ENCODE measurements at regions not wholly inside any gene's neighbourhood (a gene's known extent, or its start where the extent isn't known, plus 50 kb on each side); places are given as distances from the start of the nearest gene placed in this dataset.

- Mint-ChIP-seq H3K4me1 (peaks cover under 1% of the 10 kb centered on the region), H3K27ac (no peak overlapping the region), H3K9me3 (no peaks in the 10 kb centered on the region), H3K27me3 (no peaks in the 10 kb centered on the region), H3K36me3 (peaks cover 8% of the 10 kb centered on the region), H3K4me3 (no peak overlapping the region)
- ATAC-seq (ENCODE audit: low read depth) (no peak), DNase-seq (ENCODE audit: low spot score in 2 of 2) (no peak)
These were observed 54.6 kb upstream of the EOLA2 start for GRCh38 chrX:149992918-149993317.

- Mint-ChIP-seq H3K36me3 (peaks cover 8% of the 10 kb centered on the region), H3K9me3 (no peaks in the 10 kb centered on the region), H3K4me3 (no peak overlapping the region), H3K27me3 (no peaks in the 10 kb centered on the region), H3K4me1 (no peaks in the 10 kb centered on the region), H3K27ac (no peak overlapping the region)
- DNase-seq (ENCODE audit: low spot score in 2 of 2), result no peak
- ATAC-seq (ENCODE audit: low read depth), result no peak
These were observed 55.7 kb upstream of the EOLA2 start for GRCh38 chrX:149993989-149994388.

- H3K9me3 Mint-ChIP-seq, result no peaks in the 10 kb centered on the region
- no peaks in the 10 kb centered on the region for H3K27me3 Mint-ChIP-seq
- H3K4me3 Mint-ChIP-seq, result no peak overlapping the region
- DNase-seq (ENCODE audit: low spot score in 2 of 2), result no peak
- ATAC-seq (ENCODE audit: low read depth), result no peak
- H3K4me1 Mint-ChIP-seq, result no peaks in the 10 kb centered on the region
- peaks cover 8% of the 10 kb centered on the region for H3K36me3 Mint-ChIP-seq
- no peak overlapping the region for H3K27ac Mint-ChIP-seq
These were observed 58.2 kb upstream of the EOLA2 start for GRCh38 chrX:149996515-149996914.

GRCh38 chrX:150005027-150005426 lies 66.7 kb upstream of the EOLA2 start:
- H3K36me3 Mint-ChIP-seq, result peaks cover 3% of the 10 kb centered on the region
- H3K27me3 Mint-ChIP-seq, result no peaks in the 10 kb centered on the region
- H3K4me1 Mint-ChIP-seq, result peaks cover 2% of the 10 kb centered on the region
- ATAC-seq (ENCODE audit: low read depth) (no peak), DNase-seq (ENCODE audit: low spot score in 2 of 2) (no peak)
- H3K4me3 Mint-ChIP-seq, result no peak overlapping the region
- no peak overlapping the region for H3K27ac Mint-ChIP-seq
- H3K9me3 Mint-ChIP-seq, result no peaks in the 10 kb centered on the region

- Mint-ChIP-seq H3K27ac (no peak overlapping the region), H3K4me1 (peaks cover 2% of the 10 kb centered on the region), H3K9me3 (no peaks in the 10 kb centered on the region), H3K4me3 (no peak overlapping the region), H3K36me3 (peaks cover 3% of the 10 kb centered on the region), H3K27me3 (no peaks in the 10 kb centered on the region)
- DNase-seq (ENCODE audit: low spot score in 2 of 2) (no peak), ATAC-seq (ENCODE audit: low read depth) (no peak)
These were observed 69.1 kb upstream of the EOLA2 start for GRCh38 chrX:150007356-150007755.

- no peak for DNase-seq (ENCODE audit: low spot score in 2 of 2)
- no peaks in the 10 kb centered on the region for H3K9me3 Mint-ChIP-seq
- H3K27ac Mint-ChIP-seq, result no peak overlapping the region
- H3K36me3 Mint-ChIP-seq, result peaks cover 2% of the 10 kb centered on the region
- H3K4me3 Mint-ChIP-seq, result no peak overlapping the region
- no peak for ATAC-seq (ENCODE audit: low read depth)
- no peaks in the 10 kb centered on the region for H3K27me3 Mint-ChIP-seq
- H3K4me1 Mint-ChIP-seq, result peaks cover 2% of the 10 kb centered on the region
These were observed 74.5 kb upstream of the EOLA2 start for GRCh38 chrX:150012647-150013381.

GRCh38 chrX:150014525-150014924 lies 76.2 kb upstream of the EOLA2 start:
- ATAC-seq (ENCODE audit: low read depth), result no peak
- Mint-ChIP-seq H3K27me3 (no peaks in the 10 kb centered on the region), H3K9me3 (no peaks in the 10 kb centered on the region), H3K4me1 (peaks cover 2% of the 10 kb centered on the region), H3K4me3 (no peak overlapping the region), H3K36me3 (peaks cover 2% of the 10 kb centered on the region), H3K27ac (no peak overlapping the region)
- DNase-seq (ENCODE audit: low spot score in 2 of 2), result no peak

- H3K9me3 Mint-ChIP-seq, result no peaks in the 10 kb centered on the region
- peaks cover 6% of the 10 kb centered on the region for H3K36me3 Mint-ChIP-seq
- H3K4me3 Mint-ChIP-seq, result no peak overlapping the region
- DNase-seq (ENCODE audit: low spot score in 2 of 2) (no peak), ATAC-seq (ENCODE audit: low read depth) (no peak)
- H3K4me1 Mint-ChIP-seq, result no peaks in the 10 kb centered on the region
- no peak overlapping the region for H3K27ac Mint-ChIP-seq
- H3K27me3 Mint-ChIP-seq, result no peaks in the 10 kb centered on the region
These were observed 79.6 kb upstream of the EOLA2 start for GRCh38 chrX:150017868-150018267.

- no peak for DNase-seq (ENCODE audit: low spot score in 2 of 2)
- ATAC-seq (ENCODE audit: low read depth), result no peak
- Mint-ChIP-seq H3K4me1 (no peaks in the 10 kb centered on the region), H3K4me3 (no peak overlapping the region), H3K36me3 (peaks cover 6% of the 10 kb centered on the region), H3K9me3 (no peaks in the 10 kb centered on the region), H3K27me3 (no peaks in the 10 kb centered on the region), H3K27ac (no peak overlapping the region)
These were observed 80.7 kb upstream of the EOLA2 start for GRCh38 chrX:150018931-150019361.

- H3K36me3 Mint-ChIP-seq, result no peaks in the 10 kb centered on the region
- DNase-seq (ENCODE audit: low spot score in 2 of 2), result no peak
- no peaks in the 10 kb centered on the region for H3K9me3 Mint-ChIP-seq
- peaks cover 4% of the 10 kb centered on the region for H3K4me1 Mint-ChIP-seq
- H3K4me3 Mint-ChIP-seq, result no peak overlapping the region
- no peaks in the 10 kb centered on the region for H3K27me3 Mint-ChIP-seq
- ATAC-seq (ENCODE audit: low read depth), result no peak
- no peak overlapping the region for H3K27ac Mint-ChIP-seq
These were observed 90.4 kb upstream of the EOLA2 start for GRCh38 chrX:150028692-150029091.

GRCh38 chrX:150032742-150033141 lies 94.5 kb upstream of the EOLA2 start:
- Mint-ChIP-seq H3K36me3 (no peaks in the 10 kb centered on the region), H3K27ac (no peak overlapping the region), H3K4me1 (peaks cover 4% of the 10 kb centered on the region), H3K27me3 (no peaks in the 10 kb centered on the region), H3K4me3 (no peak overlapping the region), H3K9me3 (peaks cover 5% of the 10 kb centered on the region)
- no peak for DNase-seq (ENCODE audit: low spot score in 2 of 2)
- no peak for ATAC-seq (ENCODE audit: low read depth)

- H3K36me3 Mint-ChIP-seq, result no peaks in the 10 kb centered on the region
- no peak overlapping the region for H3K4me3 Mint-ChIP-seq
- no peaks in the 10 kb centered on the region for H3K4me1 Mint-ChIP-seq
- peaks cover 5% of the 10 kb centered on the region for H3K9me3 Mint-ChIP-seq
- no peak for ATAC-seq (ENCODE audit: low read depth)
- H3K27ac Mint-ChIP-seq, result no peak overlapping the region
- H3K27me3 Mint-ChIP-seq, result no peaks in the 10 kb centered on the region
- DNase-seq (ENCODE audit: low spot score in 2 of 2), result no peak
These were observed 96.5 kb upstream of the EOLA2 start for GRCh38 chrX:150034788-150035187.

- Mint-ChIP-seq H3K9me3 (peaks cover 5% of the 10 kb centered on the region), H3K36me3 (no peaks in the 10 kb centered on the region), H3K4me1 (no peaks in the 10 kb centered on the region), H3K27ac (no peak overlapping the region), H3K4me3 (no peak overlapping the region), H3K27me3 (peaks cover 2% of the 10 kb centered on the region)
- no peak for DNase-seq (ENCODE audit: low spot score in 2 of 2)
- no peak for ATAC-seq (ENCODE audit: low read depth)
These were observed 97.2 kb upstream of the EOLA2 start for GRCh38 chrX:150035531-150035930.

GRCh38 chrX:150036181-150036580 lies 97.9 kb upstream of the EOLA2 start:
- no peaks in the 10 kb centered on the region for H3K4me1 Mint-ChIP-seq
- DNase-seq (ENCODE audit: low spot score in 2 of 2) (no peak), ATAC-seq (ENCODE audit: low read depth) (no peak)
- peaks cover 5% of the 10 kb centered on the region for H3K9me3 Mint-ChIP-seq
- no peaks in the 10 kb centered on the region for H3K36me3 Mint-ChIP-seq
- H3K27me3 Mint-ChIP-seq, result peaks cover 2% of the 10 kb centered on the region
- H3K27ac Mint-ChIP-seq, result no peak overlapping the region
- H3K4me3 Mint-ChIP-seq, result no peak overlapping the region

GRCh38 chrX:150036641-150037040 lies 98.3 kb upstream of the EOLA2 start:
- Mint-ChIP-seq H3K9me3 (peaks cover 5% of the 10 kb centered on the region), H3K4me3 (no peak overlapping the region), H3K27ac (no peak overlapping the region), H3K36me3 (no peaks in the 10 kb centered on the region), H3K4me1 (no peaks in the 10 kb centered on the region), H3K27me3 (peaks cover 2% of the 10 kb centered on the region)
- ATAC-seq (ENCODE audit: low read depth) (no peak), DNase-seq (ENCODE audit: low spot score in 2 of 2) (no peak)
